CD4-positive, alpha-beta T cell treated with Interleukin-6 at 100 ng/mL for 8 hours (primary cell): ENCODE measurements at regions not wholly inside any gene's neighbourhood (a gene's known extent, or its start where the extent isn't known, plus 50 kb on each side); places are given as distances from the start of the nearest gene placed in this dataset.
"Not testable (repeated sequence)": the region's sequence is repeated elsewhere in the genome, so short reads cannot be mapped to it uniquely, and the experiment has no call there.

ENCODE experiments used
- DNase-seq: peaks from one replicate; pipeline ENCODE4 v3.0.0-alpha.2; 2020; ENCODE audit warnings: mixed read lengths, low spot score

- DNase-seq, result no peak
Observed at GRCh38 chr20:58040447-58041290, 187.8 kb downstream of the ANKRD60 start.

- DNase-seq, result no peak
Observed at GRCh38 chr20:58039274-58040092, 189.0 kb downstream of the ANKRD60 start.

- no peak for DNase-seq
Observed at GRCh38 chr20:58038123-58038654, 190.3 kb downstream of the ANKRD60 start.

GRCh38 chr20:58037631-58038030, 190.8 kb downstream of the ANKRD60 start:
- DNase-seq, result no peak

- no peak for DNase-seq
Observed at GRCh38 chr20:58033026-58033536, 195.4 kb downstream of the ANKRD60 start.

- DNase-seq, result no peak
Observed at GRCh38 chr20:58032599-58032998, 195.9 kb downstream of the ANKRD60 start.

GRCh38 chr20:58031350-58031749, 197.1 kb downstream of the ANKRD60 start:
- DNase-seq, result not testable (repeated sequence)

- no peak for DNase-seq
Observed at GRCh38 chr20:58028123-58028522, 200.3 kb downstream of the ANKRD60 start.

- no peak for DNase-seq
Observed at GRCh38 chr20:58026361-58026760, 202.1 kb downstream of the ANKRD60 start.

- no peak for DNase-seq
Observed at GRCh38 chr20:58025233-58025632, 203.2 kb downstream of the ANKRD60 start.

- DNase-seq, result no peak
Observed at GRCh38 chr20:58024241-58024721, 204.2 kb downstream of the ANKRD60 start.

GRCh38 chr20:58023781-58024180, 204.7 kb downstream of the ANKRD60 start:
- DNase-seq, result no peak

GRCh38 chr20:58023346-58023745, 205.1 kb downstream of the ANKRD60 start:
- no peak for DNase-seq

- no peak for DNase-seq
Observed at GRCh38 chr20:58022711-58023110, 205.7 kb downstream of the ANKRD60 start.

- DNase-seq, result no peak
Observed at GRCh38 chr20:58021481-58021880, 207.0 kb downstream of the ANKRD60 start.

- DNase-seq, result no peak
Observed at GRCh38 chr20:58020656-58021454, 207.6 kb downstream of the ANKRD60 start.

- no peak for DNase-seq
Observed at GRCh38 chr20:58019850-58020625, 208.4 kb downstream of the ANKRD60 start.

GRCh38 chr20:58019027-58019849, 209.2 kb downstream of the ANKRD60 start:
- DNase-seq, result no peak

- no peak for DNase-seq
Observed at GRCh38 chr20:58018590-58018989, 209.9 kb downstream of the ANKRD60 start.

GRCh38 chr20:58017970-58018530, 210.4 kb downstream of the ANKRD60 start:
- DNase-seq, result no peak
